GM18511 (cell line): ENCODE measurements at regions not wholly inside any gene's neighbourhood (a gene's known extent, or its start where the extent isn't known, plus 50 kb on each side); places are given as distances from the start of the nearest gene placed in this dataset.

ENCODE experiments used
- ATAC-seq: cut with Tn5 transposase; IDR thresholded peaks from one replicate; pipeline ENCODE4 v1.9.1; 2021; ENCODE audit warnings: mild to moderate bottlenecking, moderate library complexity; ENCODE audit not compliant: unreplicated experiment

DNA sequence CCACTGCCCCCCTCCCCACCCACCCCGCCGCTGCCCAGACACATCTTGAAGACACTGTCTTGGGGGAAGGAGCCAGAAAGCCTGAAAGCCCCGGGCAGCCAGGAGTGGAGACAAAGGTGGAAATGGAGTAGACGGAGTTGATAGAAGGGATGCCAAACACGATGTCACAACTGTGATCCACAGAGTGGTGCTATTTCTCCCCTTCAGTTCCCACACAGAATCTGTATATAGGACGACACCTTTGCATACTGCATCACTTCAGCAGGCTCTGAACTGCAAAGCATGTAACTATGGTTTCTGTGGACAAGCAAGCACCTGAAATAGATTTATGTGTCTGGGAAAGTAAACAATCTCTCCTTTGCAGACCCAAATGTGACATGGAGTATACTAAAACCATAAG, 56.4 kb upstream of the F13A1 start:
- no peak for ATAC-seq

- ATAC-seq = no peak
Observed at GRCh38 chr6:6377621-6378020, 57.2 kb upstream of the F13A1 start.

DNA sequence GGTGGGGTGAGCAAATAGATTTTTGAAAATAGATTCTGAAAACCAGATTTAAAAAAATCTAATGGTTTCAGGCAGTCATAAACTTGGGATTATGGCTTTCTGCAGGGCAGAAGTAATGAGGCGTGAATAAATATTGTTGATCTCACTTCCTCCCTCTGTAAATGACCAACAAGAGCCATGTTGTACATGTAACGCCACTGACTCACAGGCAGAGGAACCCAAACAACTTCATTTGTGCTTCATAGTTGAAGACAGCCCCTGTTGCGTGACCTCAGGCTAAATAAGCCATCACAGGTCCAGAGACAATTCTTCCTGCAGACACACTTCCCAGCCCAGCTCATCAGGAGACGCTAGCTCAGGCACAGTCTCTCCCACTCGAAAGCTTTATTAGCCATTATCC, 59.1 kb upstream of the F13A1 start:
- peak; percentile 79 for ATAC-seq

GRCh38 chr6:6384520-6384919, 64.1 kb upstream of the F13A1 start:
- ATAC-seq = no peak

- ATAC-seq = no peak
Observed at GRCh38 chr6:6386010-6386409, 65.5 kb upstream of the F13A1 start.

- ATAC-seq = peak; percentile 73
Observed at GRCh38 chr6:6390849-6391602, 70.6 kb upstream of the F13A1 start.

- peak; percentile 73 for ATAC-seq
Observed at GRCh38 chr6:6392214-6393068, 72.0 kb upstream of the F13A1 start.

DNA sequence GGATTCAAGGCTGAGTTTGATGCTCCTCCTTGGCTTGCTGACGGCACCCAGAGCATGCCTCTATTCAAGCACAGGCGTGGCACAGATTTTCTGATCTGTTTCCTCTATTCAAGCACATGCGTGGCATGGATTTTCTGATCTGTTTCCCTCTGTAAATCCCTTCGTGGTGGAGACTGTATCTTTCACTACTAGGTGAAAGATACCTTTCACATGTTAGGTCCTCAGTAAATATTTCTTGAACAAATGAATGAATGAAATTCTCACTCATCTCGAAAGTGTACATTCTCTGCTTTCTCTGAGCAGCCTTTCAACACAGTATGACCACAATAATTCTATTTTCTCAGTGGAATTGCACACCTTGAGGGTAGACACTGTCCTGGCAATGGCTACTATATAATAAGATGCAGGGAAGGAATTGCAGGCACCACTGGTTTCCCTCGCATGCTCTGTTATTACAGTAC, 72.6 kb upstream of the F13A1 start:
- ATAC-seq = peak; percentile 25

GRCh38 chr6:6395581-6396197, 75.2 kb upstream of the F13A1 start:
- no peak for ATAC-seq

DNA sequence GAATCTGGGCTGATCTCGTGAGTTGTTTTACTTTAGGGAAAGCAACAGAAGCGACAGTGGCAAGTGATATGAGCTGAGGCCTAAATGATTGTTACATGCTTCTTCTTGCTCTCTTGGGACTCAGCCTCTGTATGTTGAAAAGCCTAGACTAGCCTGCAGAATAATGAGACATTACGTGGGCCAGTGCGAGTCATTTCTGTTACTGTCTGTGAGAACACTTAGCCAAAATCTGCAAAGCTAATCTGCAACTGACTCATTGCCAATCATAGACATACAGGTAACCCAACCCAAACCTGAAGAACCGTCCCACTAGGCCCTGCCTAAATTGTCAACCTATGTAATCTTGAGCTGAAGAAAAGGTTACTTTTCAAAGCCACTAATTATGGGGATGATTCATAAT, 77.4 kb upstream of the F13A1 start:
- ATAC-seq = no peak

- no peak for ATAC-seq
Observed at GRCh38 chr6:6399568-6399967, 79.1 kb upstream of the F13A1 start.

- ATAC-seq = no peak
Observed at GRCh38 chr6:6401401-6401800, 80.9 kb upstream of the F13A1 start.

GRCh38 chr6:6402006-6402405, 81.5 kb upstream of the F13A1 start:
- no peak for ATAC-seq

DNA sequence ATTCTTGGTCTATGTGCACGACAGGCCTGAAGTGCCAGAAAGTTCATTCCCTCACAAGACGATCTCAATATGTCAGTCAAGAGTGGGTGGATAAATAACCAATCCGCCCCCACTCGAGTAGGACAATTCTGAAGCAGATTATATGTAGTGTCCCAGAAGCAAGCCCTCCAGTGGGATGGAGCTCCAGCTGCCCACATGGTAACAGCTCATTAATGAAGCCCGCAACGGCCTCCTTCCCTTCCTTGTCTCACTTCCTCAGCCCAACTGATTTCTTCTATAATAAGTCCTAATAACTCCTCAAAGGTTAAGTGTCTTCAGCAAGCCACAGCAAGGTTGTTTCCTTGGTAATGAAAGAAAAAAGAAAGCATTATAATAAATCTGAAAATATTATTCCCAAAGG, 82.1 kb upstream of the F13A1 start:
- ATAC-seq = no peak

GRCh38 chr6:6405031-6405430, 84.6 kb upstream of the F13A1 start:
- no peak for ATAC-seq

- ATAC-seq = no peak
Observed at GRCh38 chr6:6405997-6406714, 85.7 kb upstream of the F13A1 start.

- no peak for ATAC-seq
Observed at GRCh38 chr6:6406715-6407070, 86.2 kb upstream of the F13A1 start.

DNA sequence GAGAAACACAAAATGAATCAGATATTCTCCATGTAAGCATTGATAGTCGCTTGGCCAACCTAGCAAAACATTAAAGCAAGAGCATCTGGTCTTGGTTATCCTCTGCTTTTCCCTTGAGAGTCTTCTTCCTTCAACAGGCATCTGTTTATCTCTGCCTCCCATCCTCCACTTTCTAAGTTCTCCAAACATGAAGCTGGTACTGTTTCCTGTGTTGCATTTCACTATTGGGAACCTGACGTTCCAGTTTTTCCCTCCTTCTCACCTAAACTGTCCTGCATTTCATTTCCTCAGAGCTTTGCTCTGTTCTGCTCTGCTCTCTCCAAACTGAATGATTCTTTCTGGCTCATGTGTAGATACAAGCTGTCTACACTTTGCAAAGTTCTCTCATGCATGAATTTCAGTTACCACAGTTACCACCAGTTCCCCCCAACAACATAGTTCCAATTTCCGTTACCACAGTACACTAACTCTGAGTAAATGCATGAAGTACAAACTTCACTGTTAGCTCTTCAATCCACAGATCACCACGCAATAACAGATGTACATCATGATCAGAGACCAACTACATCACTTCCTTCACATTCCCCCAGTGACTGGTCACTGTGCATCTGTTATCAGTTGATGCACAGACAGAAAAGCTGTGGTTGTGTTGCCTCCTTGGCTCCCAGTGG, 86.7 kb upstream of the F13A1 start:
- peak; percentile 97 for ATAC-seq

DNA sequence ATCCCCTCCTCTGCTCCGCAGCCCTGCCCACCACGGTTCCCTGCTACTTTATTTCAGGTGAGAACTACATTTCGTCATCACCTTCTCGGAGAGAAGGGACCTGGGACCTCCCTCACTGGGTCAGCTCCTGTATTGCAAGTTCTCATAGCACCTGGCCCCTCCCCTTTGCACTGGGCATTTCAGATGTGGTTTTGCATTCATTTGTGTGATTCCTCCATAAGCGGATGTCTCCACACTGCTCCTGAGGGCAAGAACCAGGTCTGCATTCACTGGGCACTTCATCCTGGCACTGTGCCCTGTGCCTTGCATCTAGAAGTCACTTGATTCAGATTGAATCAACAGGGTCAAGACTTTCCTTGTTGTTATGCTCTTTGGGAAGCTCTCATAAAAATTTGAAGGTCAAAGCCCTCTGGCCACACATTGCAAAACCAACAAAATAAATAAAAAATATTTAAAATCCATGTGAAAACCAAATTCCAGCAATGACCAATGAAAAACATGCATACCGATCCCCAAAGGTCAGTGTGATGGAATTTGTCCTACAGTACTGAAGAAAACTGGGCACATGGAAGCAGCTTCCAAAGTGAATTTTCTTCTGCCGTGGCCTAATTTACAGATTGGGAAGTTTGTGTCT, 89.1 kb upstream of the F13A1 start:
- no peak for ATAC-seq

DNA sequence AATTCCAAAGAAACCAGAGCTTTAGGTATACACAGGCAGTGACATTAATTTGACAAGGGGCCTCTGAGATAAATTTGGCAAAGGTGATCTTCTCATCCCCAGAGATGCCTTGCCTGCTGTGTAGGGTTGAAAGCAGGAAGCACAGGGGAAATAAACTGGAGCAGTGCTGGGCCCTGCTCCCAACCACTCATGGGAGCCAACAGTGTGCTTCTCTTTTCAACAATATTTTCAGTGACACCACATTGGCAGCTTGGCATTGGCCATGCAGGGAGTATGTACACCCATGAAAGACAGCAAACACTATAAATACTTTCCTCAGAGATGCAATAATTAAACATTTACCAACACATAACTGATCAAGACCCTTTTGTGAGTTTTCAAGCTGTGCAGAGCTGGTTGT, 90.7 kb upstream of the F13A1 start:
- no peak for ATAC-seq
